K562 (cell line): ENCODE measurements at regions not wholly inside any gene's neighbourhood (a gene's known extent, or its start where the extent isn't known, plus 50 kb on each side); places are given as distances from the start of the nearest gene placed in this dataset.

Source experiments
- ATAC-seq: fragments of 200-7000 bp; cut with Tn5 transposase; 3 replicates; pipeline ENCODE4 v1.9.1; 2020; ENCODE audit warnings: moderate library complexity
- BruUV-seq: library from RNA; stranded (reverse); fragments of 400-500 nt; replicated peaks from 2 replicates; lab custom pipeline; 2021; lab: Mats Ljungman, UMichigan
- CTCF ChIA-PET: fragments of 300-600 bp; formaldehyde crosslinking; extraction: SDS; loops from one replicate; lab custom pipeline; 2021; ENCODE audit warnings: low intra/inter-chr PET ratio; lab: Yijun Ruan, JAX
- POLR2A ChIA-PET: fragments of 300-600, 350-650 bp; sonication (Branson Sonifier 250); formaldehyde crosslinking; extraction: SDS; loops from one replicate; lab custom pipeline; 2021; ENCODE audit warnings: antibody characterized with exemption, inconsistent platforms; lab: Yijun Ruan, JAX
- DNase-seq, 4 experiments: peaks; one replicate each; pipeline versions ENCODE4 v3.0.0 to v3.0.0-alpha.2; 2011 to 2018; ENCODE audit warnings: low spot score in 3 of 4, mixed read lengths in 3 of 4; ENCODE audit errors: extremely low read depth in 1 of 4
- FAIRE-seq: peaks from 2 replicates; lab custom pipeline; 2011; peaks lifted over from hg19 to GRCh38; lab: Jason Lieb, UNC
- H2AFZ ChIP-seq: 2 replicates; pipeline ENCODE4 v1.6.0; 2011; ENCODE audit warnings: low read depth, low read length, control low read depth, inconsistent platforms
- H3K27ac ChIP-seq: fragments of 200-600 bp; 3 replicates; pipeline ENCODE4 v1.8.0; 2011; ENCODE audit warnings: low read depth, mild to moderate bottlenecking, control low read depth, inconsistent platforms, low read length, moderate library complexity, mixed read lengths; ENCODE audit errors: extremely low read depth
- H3K27me3 ChIP-seq, 2 experiments: fragments of 300-600 bp in 1 of 2; 2 replicates in 1 of 2; 3 replicates in 1 of 2; pipeline versions ENCODE4 v1.6.0 to v1.8.0; 2011; ENCODE audit warnings: inconsistent platforms in 2 of 2, low read length in 2 of 2, mild to moderate bottlenecking in 1 of 2, mixed read lengths in 1 of 2, moderate library complexity in 1 of 2; ENCODE audit not compliant: control insufficient read depth in 2 of 2, insufficient read depth in 2 of 2
- H3K36me3 ChIP-seq: fragments of 300-600 bp; 3 replicates; pipeline ENCODE4 v1.8.0; 2011; ENCODE audit warnings: mild to moderate bottlenecking, low read length, inconsistent platforms; ENCODE audit not compliant: control insufficient read depth, insufficient read depth
- H3K4me1 ChIP-seq, 2 experiments: fragments of 200-600 bp in 1 of 2; replicated peaks in 1 of 2; 2 replicates in 1 of 2; 3 replicates in 1 of 2; pipeline versions ENCODE4 v1.5.1 to v1.8.0; 2011; ENCODE audit warnings: inconsistent platforms in 2 of 2, low read length in 2 of 2, mild to moderate bottlenecking in 1 of 2, mixed read lengths in 1 of 2, moderate library complexity in 1 of 2; ENCODE audit not compliant: control insufficient read depth in 2 of 2, insufficient read depth in 2 of 2
- H3K4me2 ChIP-seq: 2 replicates; pipeline ENCODE4 v1.6.1; 2011; ENCODE audit warnings: low read length, control low read depth, inconsistent platforms, mixed read lengths; ENCODE audit not compliant: insufficient read depth
- H3K4me3 ChIP-seq: fragments of 200-600 bp; sonication (generic), shearing (Covaris generic); 2 replicates; pipeline ENCODE4 v1.5.1; 2016; ENCODE audit warnings: control low read depth, inconsistent platforms
- H3K79me2 ChIP-seq: fragments of 200-600 bp; 3 replicates; pipeline ENCODE4 v1.8.0; 2011; ENCODE audit warnings: low read length, inconsistent platforms; ENCODE audit not compliant: control insufficient read depth, insufficient read depth
- H3K9ac ChIP-seq, 2 experiments: 2 replicates each; pipeline versions ENCODE4 v1.6.0 to v1.6.1; 2011; ENCODE audit warnings: low read depth in 2 of 2, low read length in 2 of 2, control low read depth in 1 of 2, inconsistent platforms in 1 of 2, mild to moderate bottlenecking in 1 of 2, mixed read lengths in 1 of 2; ENCODE audit not compliant: insufficient read depth in 1 of 2
- H3K9me1 ChIP-seq: one replicate; pipeline ENCODE4 v1.6.0; 2011; ENCODE audit warnings: inconsistent platforms, mild to moderate bottlenecking, low read length, moderate library complexity; ENCODE audit not compliant: control insufficient read depth, insufficient read depth
- H3K9me3 ChIP-seq: replicated peaks from 2 replicates; pipeline ENCODE4 v1.5.1; 2011; ENCODE audit warnings: low read depth, low read length, inconsistent platforms; ENCODE audit not compliant: control insufficient read depth, insufficient read depth
- H4K20me1 ChIP-seq: replicated peaks from 2 replicates; pipeline ENCODE4 v1.6.1; 2011; ENCODE audit warnings: low read length, inconsistent platforms, mixed read lengths; ENCODE audit not compliant: control insufficient read depth, insufficient read depth
- GTF3C2 ChIP-seq: IDR thresholded peaks from 3 replicates; pipeline ENCODE4 v1.6.1; 2011; ENCODE audit warnings: borderline replicate concordance, mild to moderate bottlenecking, moderate library complexity; ENCODE audit not compliant: insufficient read length; ENCODE audit errors: extremely low read depth
- NFYB ChIP-seq: IDR thresholded peaks from 2 replicates; pipeline ENCODE4 v1.6.1; 2011; ENCODE audit warnings: mild to moderate bottlenecking, moderate library complexity; ENCODE audit not compliant: insufficient read length; ENCODE audit errors: extremely low read depth
- POLR2H ChIP-seq: IDR thresholded peaks from 2 replicates; pipeline ENCODE4 v1.6.1; 2016; ENCODE audit warnings: missing genetic modification characterization, low read depth, mild to moderate bottlenecking, control low read depth, missing compliant biosample characterization, moderate library complexity
- SIN3B ChIP-seq: fragments of 450-650 bp; IDR thresholded peaks from 2 replicates; pipeline ENCODE4 v1.6.1; 2017; ENCODE audit warnings: low read depth, mild to moderate bottlenecking, moderate library complexity
- SMAD1 ChIP-seq: fragments of 150-350 bp; IDR thresholded peaks from 2 replicates; pipeline ENCODE4 v1.6.1; 2014; ENCODE audit warnings: low read length, low read depth; ENCODE audit not compliant: partially characterized antibody
- STAT5B ChIP-seq: fragments of 250-450 bp; sonication (Bioruptor Pico); IDR thresholded peaks from 2 replicates; pipeline ENCODE4 v1.8.0; 2021; ENCODE audit warnings: mild to moderate bottlenecking, inconsistent platforms
- TFE3 ChIP-seq: fragments of 450-650 bp; formaldehyde crosslinking; IDR thresholded peaks from 2 replicates; pipeline ENCODE4 v1.4.0; 2020; ENCODE audit warnings: mild to moderate bottlenecking, mixed read lengths
- ZBTB17 ChIP-seq: fragments of 450-650 bp; formaldehyde crosslinking; IDR thresholded peaks from 2 replicates; pipeline ENCODE4 v1.4.0; 2020; ENCODE audit warnings: mild to moderate bottlenecking
- ZNF174 ChIP-seq: fragments of 250-450 bp; sonication (Bioruptor Pico); IDR thresholded peaks from 2 replicates; pipeline ENCODE4 v1.4.0; 2020; ENCODE audit warnings: mild to moderate bottlenecking
- ZNF23 ChIP-seq: fragments of 250-450 bp; sonication (Bioruptor Pico); IDR thresholded peaks from 2 replicates; pipeline ENCODE4 v1.4.0; 2020; ENCODE audit warnings: mild to moderate bottlenecking
- WGBS: fragments of 100-300 bp; shearing (Covaris generic); methylation state at CpG from one replicate; pipeline ENCODE4 v1.1.6; 2016; ENCODE audit warnings: low coverage, mixed read lengths; ENCODE audit not compliant: insufficient coverage; ENCODE audit errors: missing lambda C conversion rate; 5-methylcytosine and 5-hydroxymethylcytosine counted together
- in situ Hi-C: fragments of 300-500 bp; cut with MboI; formaldehyde crosslinking; loops from 4 replicates; pipeline ENCODE4 v1.15.0; 2018; ENCODE audit warnings: inconsistent platforms, mixed read lengths
- intact Hi-C: fragments of 100-400 bp; cut with micrococcal nuclease; formaldehyde crosslinking; loops from 2 replicates; pipeline ENCODE4 v1.14.2; 2022
- TF ChIP-seq, protein P1 (sequence below): sonication (generic); formaldehyde crosslinking; IDR thresholded peaks from 2 replicates; pipeline ENCODE4 v1.8.0; 2022; ENCODE audit warnings: mild to moderate bottlenecking, missing genetic modification reagents

- Histone ChIP-seq H4K20me1 (no peaks in the 10 kb centered on the region), H3K9me3 (no peaks in the 10 kb centered on the region), H3K9ac (no peak overlapping the region), H3K4me2 (no peak overlapping the region), H3K27ac (no peak overlapping the region), H3K79me2 (no peaks in the 10 kb centered on the region), H3K9me1 (no peaks in the 10 kb centered on the region), H3K4me3 (no peak overlapping the region), H3K4me1 (no peaks in the 10 kb centered on the region), H2AFZ (no peak overlapping the region), H3K27me3 (peaks cover 2 to 23% of the 10 kb centered on the region in 2 experiments; a peak in 3 of 5 replicates), H3K36me3 (no peaks in the 10 kb centered on the region)
- DNase-seq = no peak
- TF ChIP-seq SMAD1 (no peak), TFE3 (peak; percentile 19; the same call in 1 of the 2 replicates), ZBTB17 (CRISPR knock-in tag) (no peak), NFYB (peak; percentile 50)
- no peak for ATAC-seq
- CTCF ChIA-PET = no interaction called here
- 0% methylated on average over 2 of the region's 3 CpGs for WGBS
- FAIRE-seq = no peak
- in situ Hi-C loops = no loop called here
- POLR2A ChIA-PET = no interaction called here
- BruUV-seq = no TSS peak
- intact Hi-C loops = no loop called here
These were observed 266.3 kb upstream of the NSMCE3 start for GRCh38 chr15:29535952-29536351.

GRCh38 chr15:29534378-29534777, 264.8 kb upstream of the NSMCE3 start:
- ChIA-PET CTCF (no interaction called here), POLR2A (interaction anchor here (0.6 kb wide), 1 partner anchor 377 kb away, joined by 5 read pairs; no protein-coding TSS in a partner anchor)
- peaks cover 2 to 22% of the 10 kb centered on the region in 2 experiments; a peak in 3 of 5 replicates for H3K27me3 ChIP-seq
- WGBS = 0% methylated on average over 3 of the region's 3 CpGs
- H3K79me2 ChIP-seq = no peaks in the 10 kb centered on the region
- no peak overlapping the region for H3K27ac ChIP-seq
- H3K9me1 ChIP-seq = no peaks in the 10 kb centered on the region
- no peak for FAIRE-seq
- intact Hi-C loops = no loop called here
- H4K20me1 ChIP-seq = no peaks in the 10 kb centered on the region
- no peaks in the 10 kb centered on the region for H3K9me3 ChIP-seq
- no peak overlapping the region for H3K9ac ChIP-seq
- no peak for ATAC-seq
- H3K4me3 ChIP-seq = no peak overlapping the region
- no peaks in the 10 kb centered on the region for H3K4me1 ChIP-seq
- BruUV-seq = no TSS peak
- TF ChIP-seq, protein P1, sequence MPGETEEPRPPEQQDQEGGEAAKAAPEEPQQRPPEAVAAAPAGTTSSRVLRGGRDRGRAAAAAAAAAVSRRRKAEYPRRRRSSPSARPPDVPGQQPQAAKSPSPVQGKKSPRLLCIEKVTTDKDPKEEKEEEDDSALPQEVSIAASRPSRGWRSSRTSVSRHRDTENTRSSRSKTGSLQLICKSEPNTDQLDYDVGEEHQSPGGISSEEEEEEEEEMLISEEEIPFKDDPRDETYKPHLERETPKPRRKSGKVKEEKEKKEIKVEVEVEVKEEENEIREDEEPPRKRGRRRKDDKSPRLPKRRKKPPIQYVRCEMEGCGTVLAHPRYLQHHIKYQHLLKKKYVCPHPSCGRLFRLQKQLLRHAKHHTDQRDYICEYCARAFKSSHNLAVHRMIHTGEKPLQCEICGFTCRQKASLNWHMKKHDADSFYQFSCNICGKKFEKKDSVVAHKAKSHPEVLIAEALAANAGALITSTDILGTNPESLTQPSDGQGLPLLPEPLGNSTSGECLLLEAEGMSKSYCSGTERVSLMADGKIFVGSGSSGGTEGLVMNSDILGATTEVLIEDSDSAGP = no peak
- TF ChIP-seq STAT5B (CRISPR knock-in tag) = no peak
- no peak for TF ChIP-seq GTF3C2
- no peak for TF ChIP-seq POLR2H (tag)
- TF ChIP-seq ZNF174 (CRISPR knock-in tag) = no peak
- TF ChIP-seq SIN3B = no peak
- TF ChIP-seq ZNF23 (CRISPR knock-in tag) = no peak
- no peak overlapping the region for H3K4me2 ChIP-seq
- H2AFZ ChIP-seq = no peak overlapping the region
- no peak for DNase-seq
- no peaks in the 10 kb centered on the region for H3K36me3 ChIP-seq
- in situ Hi-C loops = no loop called here
